Mammary epithelial cell (primary cell): ENCODE measurements at regions not wholly inside any gene's neighbourhood (a gene's known extent, or its start where the extent isn't known, plus 50 kb on each side); places are given as distances from the start of the nearest gene placed in this dataset.

Experiments used
- CTCF ChIP-seq, 2 donors: IDR thresholded peaks in 1 of 2; conservative IDR thresholded peaks in 1 of 2; 2 replicates each; pipeline ENCODE4 v1.5.1; 2011 to 2012; ENCODE audit warnings: inconsistent platforms in 2 of 2, low read length in 2 of 2, mild to moderate bottlenecking in 2 of 2, control low read depth in 1 of 2, low read depth in 1 of 2; ENCODE audit not compliant: insufficient read depth in 1 of 2; ENCODE audit errors: extremely low read depth in 1 of 2
- EZH2 ChIP-seq: IDR thresholded peaks from 2 replicates; pipeline ENCODE4 v1.6.1; 2012; ENCODE audit warnings: low read length, inconsistent platforms, borderline replicate concordance

GRCh38 chr20:22080985-22081384, 375.5 kb downstream of the PAX1 start:
- TF ChIP-seq CTCF (conservative IDR thresholded peaks at IDR 0.05 in 1 of 2, IDR thresholded peaks at IDR 0.05 in 1 of 2; ENCODE audit: extremely low read depth in 1 of 2, insufficient read depth in 1 of 2, low read depth in 1 of 2, low read length in 2 of 2) = no peak
- TF ChIP-seq EZH2 = no peak
